BLaER1 treated with 17β-estradiol and CSF1 and Interleukin-3, amounts not matched to agents 10 nM and 100 nM (cell line): ENCODE measurements at regions not wholly inside any gene's neighbourhood (a gene's known extent, or its start where the extent isn't known, plus 50 kb on each side); places are given as distances from the start of the nearest gene placed in this dataset.
A peak's percentile ranks its signal among the peaks of the same experiment; 100 is the strongest.
"Not testable (repeated sequence)": the region's sequence is repeated elsewhere in the genome, so short reads cannot be mapped to it uniquely, and the experiment has no call there.

ENCODE experiments used
- H3K27ac ChIP-seq, 11 experiments: shearing (Covaris generic); formaldehyde crosslinking; 2 replicates each; pipeline ENCODE4 v1.8.1; 2022
- H3K27me3 ChIP-seq, 11 experiments: shearing (Covaris generic); formaldehyde crosslinking; 2 replicates each; pipeline ENCODE4 v1.8.1; 2022
- H3K36me3 ChIP-seq, 11 experiments: shearing (Covaris generic); formaldehyde crosslinking; 2 replicates each; pipeline ENCODE4 v1.8.1; 2022
- H3K4me1 ChIP-seq, 10 experiments: shearing (Covaris generic); formaldehyde crosslinking; 2 replicates each; pipeline ENCODE4 v1.8.1; 2022
- H3K4me2 ChIP-seq, 11 experiments: shearing (Covaris generic); formaldehyde crosslinking; 2 replicates each; pipeline ENCODE4 v1.8.1; 2022
- H3K4me3 ChIP-seq, 10 experiments: shearing (Covaris generic); formaldehyde crosslinking; 2 replicates each; pipeline ENCODE4 v1.8.1; 2022
- H3K9ac ChIP-seq, 11 experiments: shearing (Covaris generic); formaldehyde crosslinking; 2 replicates each; pipeline ENCODE4 v1.8.1; 2022
- H3K9me3 ChIP-seq, 11 experiments: shearing (Covaris generic); formaldehyde crosslinking; replicated peaks in 1 of 11; 2 replicates each; pipeline ENCODE4 v1.8.1; 2022
- H4K20me1 ChIP-seq, 11 experiments: shearing (Covaris generic); formaldehyde crosslinking; 2 replicates each; pipeline ENCODE4 v1.8.1; 2022
- Cebpa-rat ChIP-seq, 11 experiments: shearing (Covaris generic); IDR thresholded peaks; 2 replicates each; pipeline ENCODE4 v1.8.1; 2022

GRCh38 chr2:113826346-113827285 is 63.3 kb upstream of the ACTR3 start:
- no peaks in the 10 kb centered on the region for H3K9me3 ChIP-seq
- no peaks in the 10 kb centered on the region for H4K20me1 ChIP-seq
- no peak overlapping the region for H3K27ac ChIP-seq
- no peak for TF ChIP-seq Cebpa-rat (IDR thresholded peaks at IDR 0.05)
- H3K4me2 ChIP-seq: no peak overlapping the region
- H3K4me3 ChIP-seq: no peak overlapping the region
- H3K4me1 ChIP-seq: peaks cover 0 to 10% (median 0%) of the 10 kb centered on the region in 10 experiments; a peak in 2 of 20 replicates
- H3K36me3 ChIP-seq: no peaks in the 10 kb centered on the region
- no peak overlapping the region for H3K9ac ChIP-seq
- no peaks in the 10 kb centered on the region for H3K27me3 ChIP-seq

- H3K9ac ChIP-seq: no peak overlapping the region
- no peaks in the 10 kb centered on the region for H3K9me3 ChIP-seq
- H4K20me1 ChIP-seq: no peaks in the 10 kb centered on the region
- peaks cover 0 to 10% (median 0%) of the 10 kb centered on the region in 10 experiments; a peak in 2 of 20 replicates for H3K4me1 ChIP-seq
- no peak overlapping the region for H3K4me2 ChIP-seq
- no peaks in the 10 kb centered on the region for H3K36me3 ChIP-seq
- H3K27me3 ChIP-seq: no peaks in the 10 kb centered on the region
- no peak overlapping the region for H3K27ac ChIP-seq
- no peak for TF ChIP-seq Cebpa-rat (IDR thresholded peaks at IDR 0.05)
- no peak overlapping the region for H3K4me3 ChIP-seq
Observed at GRCh38 chr2:113823716-113824595, 65.9 kb upstream of the ACTR3 start.

GRCh38 chr2:113822087-113822815 is 65.8 kb upstream of the SLC35F5 start:
- no peaks in the 10 kb centered on the region for H3K36me3 ChIP-seq
- H3K9me3 ChIP-seq: no peaks in the 10 kb centered on the region
- H3K27me3 ChIP-seq: no peaks in the 10 kb centered on the region
- H3K4me2 ChIP-seq: peak overlapping the region in 1 of 11 experiments; percentile 21; a peak in 1 of 22 replicates
- no peak for TF ChIP-seq Cebpa-rat (IDR thresholded peaks at IDR 0.05)
- no peak overlapping the region for H3K4me3 ChIP-seq
- peaks cover 0 to 10% (median 0%) of the 10 kb centered on the region in 10 experiments; a peak in 2 of 20 replicates for H3K4me1 ChIP-seq
- H4K20me1 ChIP-seq: no peaks in the 10 kb centered on the region
- no peak overlapping the region for H3K9ac ChIP-seq
- no peak overlapping the region for H3K27ac ChIP-seq

- no peak for TF ChIP-seq Cebpa-rat (IDR thresholded peaks at IDR 0.05)
- Histone ChIP-seq H3K27me3 (no peaks in the 10 kb centered on the region), H3K4me3 (no peak overlapping the region), H3K4me1 (peaks cover 0 to 10% (median 0%) of the 10 kb centered on the region in 10 experiments; a peak in 2 of 20 replicates), H3K4me2 (no peak overlapping the region), H4K20me1 (no peaks in the 10 kb centered on the region), H3K9ac (no peak overlapping the region), H3K9me3 (no peaks in the 10 kb centered on the region), H3K27ac (no peak overlapping the region), H3K36me3 (no peaks in the 10 kb centered on the region)
Observed at GRCh38 chr2:113818382-113818951, 62.0 kb upstream of the SLC35F5 start.

GRCh38 chr2:113813396-113813795 is 57.0 kb upstream of the SLC35F5 start:
- not testable (repeated sequence) for H3K4me2 ChIP-seq, H3K9ac ChIP-seq, H3K4me3 ChIP-seq, H3K27ac ChIP-seq, H3K27me3 ChIP-seq, H3K36me3 ChIP-seq, H4K20me1 ChIP-seq
- Histone ChIP-seq H3K9me3 (peaks cover 15 to 23% (median 17%) of the 10 kb centered on the region in 11 experiments), H3K4me1 (peaks cover 0 to 11% (median 0%) of the 10 kb centered on the region in 10 experiments; a peak in 5 of 20 replicates)

- H3K4me2 ChIP-seq: no peak overlapping the region
- no peaks in the 10 kb centered on the region for H3K27me3 ChIP-seq
- no peak overlapping the region for H3K27ac ChIP-seq
- peaks cover 0 to 11% (median 0%) of the 10 kb centered on the region in 10 experiments; a peak in 5 of 20 replicates for H3K4me1 ChIP-seq
- H3K36me3 ChIP-seq: peaks cover 0 to 3% (median 0%) of the 10 kb centered on the region in 11 experiments; a peak in 1 of 22 replicates
- H4K20me1 ChIP-seq: no peaks in the 10 kb centered on the region
- TF ChIP-seq Cebpa-rat (IDR thresholded peaks at IDR 0.05): no peak
- no peak overlapping the region for H3K9ac ChIP-seq
- H3K9me3 ChIP-seq: peaks cover 19 to 30% (median 22%) of the 10 kb centered on the region in 11 experiments
- H3K4me3 ChIP-seq: no peak overlapping the region
Observed at GRCh38 chr2:113812204-113812603, 55.8 kb upstream of the SLC35F5 start.

GRCh38 chr2:113809076-113809736 is 52.8 kb upstream of the SLC35F5 start:
- peak overlapping the region in 2 of 11 experiments; percentile 16 to 24; a peak in 2 of 22 replicates for H3K4me2 ChIP-seq
- H3K36me3 ChIP-seq: peaks cover 0 to 3% (median 0%) of the 10 kb centered on the region in 11 experiments; a peak in 1 of 22 replicates
- no peak overlapping the region for H3K27ac ChIP-seq
- H3K27me3 ChIP-seq: no peaks in the 10 kb centered on the region
- peaks cover 19 to 30% (median 22%) of the 10 kb centered on the region in 11 experiments for H3K9me3 ChIP-seq
- peaks cover 0 to 7% (median 0%) of the 10 kb centered on the region in 10 experiments; a peak in 5 of 20 replicates for H3K4me1 ChIP-seq
- no peak for TF ChIP-seq Cebpa-rat (IDR thresholded peaks at IDR 0.05)
- H4K20me1 ChIP-seq: no peaks in the 10 kb centered on the region
- no peak overlapping the region for H3K9ac ChIP-seq
- no peak overlapping the region; a peak in 1 of 20 replicates for H3K4me3 ChIP-seq

- H4K20me1 ChIP-seq: no peaks in the 10 kb centered on the region
- TF ChIP-seq Cebpa-rat (IDR thresholded peaks at IDR 0.05): no peak
- H3K27ac ChIP-seq: no peak overlapping the region
- H3K4me1 ChIP-seq: peaks cover 0 to 7% (median 0%) of the 10 kb centered on the region in 10 experiments; a peak in 5 of 20 replicates
- peaks cover 19 to 30% (median 22%) of the 10 kb centered on the region in 11 experiments for H3K9me3 ChIP-seq
- no peaks in the 10 kb centered on the region for H3K27me3 ChIP-seq
- no peak overlapping the region for H3K4me3 ChIP-seq
- H3K4me2 ChIP-seq: no peak overlapping the region
- peaks cover 0 to 3% (median 0%) of the 10 kb centered on the region in 11 experiments; a peak in 1 of 22 replicates for H3K36me3 ChIP-seq
- H3K9ac ChIP-seq: no peak overlapping the region
Observed at GRCh38 chr2:113807721-113808120, 51.3 kb upstream of the SLC35F5 start.
